ENCODE measurements at regions not wholly inside any gene's neighbourhood (a gene's known extent, or its start where the extent isn't known, plus 50 kb on each side); places are given as distances from the start of the nearest gene placed in this dataset.

DNA sequence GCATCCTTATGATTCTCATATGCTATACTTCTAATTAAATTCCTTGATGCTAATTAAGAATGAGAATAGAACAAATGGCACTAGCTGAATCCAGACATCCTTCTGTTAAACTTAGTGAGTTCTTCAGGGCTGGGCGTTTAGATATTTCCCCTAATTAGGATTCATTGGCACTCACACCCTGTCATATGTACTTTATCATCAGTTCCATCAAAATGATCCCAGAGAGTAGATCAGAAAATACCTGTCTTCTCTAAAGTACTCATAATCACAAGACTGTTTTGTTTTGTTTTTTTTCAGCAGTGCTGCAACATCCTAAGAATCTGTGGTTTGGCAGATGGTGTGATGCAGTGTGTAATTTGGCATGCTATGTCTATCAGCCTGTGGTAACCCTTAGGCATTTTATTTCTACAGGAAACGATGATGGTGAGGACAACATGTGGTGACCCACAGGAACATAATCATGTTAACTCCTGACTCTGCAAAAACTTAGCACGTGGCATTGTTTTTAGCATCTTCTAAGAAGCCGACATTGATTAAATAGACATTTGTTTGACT, 2528.4 kb downstream of the ARAP2 start:
- Histone ChIP-seq H3K36me3 (ENCODE audit: control insufficient read depth, insufficient read depth, low read length) (no peaks in the 10 kb centered on the region), H3K27ac (ENCODE audit: low read length) (no peak overlapping the region), H3K4me3 (ENCODE audit: low read depth in 2 of 2, low read length in 2 of 2) (no peak overlapping the region), H3K9me3 (ENCODE audit: control insufficient read depth, insufficient read depth, low read depth, low read length) (no peaks in the 10 kb centered on the region), H3K4me1 (ENCODE audit: control insufficient read depth, insufficient read depth, low read length) (no peaks in the 10 kb centered on the region), H3K27me3 (ENCODE audit: control insufficient read depth, insufficient read depth, low read length) (no peaks in the 10 kb centered on the region)
- no peak for ATAC-seq
- no peak for TF ChIP-seq SIN3A (IDR thresholded peaks at IDR 0.05; ENCODE audit: borderline replicate concordance, insufficient read depth, low read depth, low read length)
- no peak for TF ChIP-seq CTCF (IDR thresholded peaks at IDR 0.05)
- no peak for TF ChIP-seq REST (IDR thresholded peaks at IDR 0.05; ENCODE audit: insufficient read depth in 1 of 2, low read depth in 2 of 2, low read length in 1 of 2)
- no peak for TF ChIP-seq POLR2AphosphoS5 (IDR thresholded peaks at IDR 0.05; ENCODE audit: low read depth, low read length)
- no peak for TF ChIP-seq TCF7L2 (IDR thresholded peaks at IDR 0.05; ENCODE audit: low read depth, low read length)
- ChIA-PET POLR2A (no interaction called here), CTCF (no interaction called here)
- in situ Hi-C loops (cut with HindIII; ENCODE audit: low pct_unique_long_range_greater_than_20kb, low sequenced_read_pairs), result no loop called here
- no peak for DNase-seq (ENCODE audit: low read depth, low spot score)
- no TSS peak for BruUV-seq (replicated peaks)
- intact Hi-C loops (cut with micrococcal nuclease; ENCODE audit: unreplicated experiment), result no loop called here

DNA sequence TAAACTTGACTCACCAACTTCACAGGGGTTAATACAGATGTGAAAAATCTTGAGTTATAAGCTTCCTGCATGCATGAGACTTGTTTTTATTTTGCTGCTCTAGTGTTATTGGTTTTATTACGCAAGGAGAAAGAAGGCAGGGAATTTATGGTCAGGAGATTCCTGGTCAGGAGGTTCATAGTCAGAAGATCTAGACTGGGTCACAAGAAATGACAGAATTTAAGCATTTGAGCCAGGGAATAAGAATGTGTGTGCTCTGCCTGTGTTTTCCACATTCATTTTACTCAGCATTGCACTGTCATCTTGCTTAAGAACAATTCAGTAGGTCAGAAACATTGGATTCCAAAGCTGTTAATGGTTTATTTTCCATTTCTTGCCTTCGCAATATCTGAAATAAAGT, 2522.1 kb downstream of the ARAP2 start:
- Histone ChIP-seq H3K4me3 (ENCODE audit: low read depth in 2 of 2, low read length in 2 of 2) (no peak overlapping the region), H3K27me3 (ENCODE audit: control insufficient read depth, insufficient read depth, low read length) (no peaks in the 10 kb centered on the region), H3K4me1 (ENCODE audit: control insufficient read depth, insufficient read depth, low read length) (no peaks in the 10 kb centered on the region), H3K9me3 (ENCODE audit: control insufficient read depth, insufficient read depth, low read depth, low read length) (no peaks in the 10 kb centered on the region), H3K27ac (ENCODE audit: low read length) (no peak overlapping the region), H3K36me3 (ENCODE audit: control insufficient read depth, insufficient read depth, low read length) (no peaks in the 10 kb centered on the region)
- DNase-seq (ENCODE audit: low read depth, low spot score) (no peak), ATAC-seq (no peak)
- in situ Hi-C loops (cut with HindIII; ENCODE audit: low pct_unique_long_range_greater_than_20kb, low sequenced_read_pairs), result no loop called here
- no TSS peak for BruUV-seq (replicated peaks)
- POLR2A ChIA-PET, result no interaction called here
- intact Hi-C loops (cut with micrococcal nuclease; ENCODE audit: unreplicated experiment), result no loop called here
- TF ChIP-seq CTCF (IDR thresholded peaks at IDR 0.05) (no peak), REST (IDR thresholded peaks at IDR 0.05; ENCODE audit: insufficient read depth in 1 of 2, low read depth in 2 of 2, low read length in 1 of 2) (no peak), TCF7L2 (IDR thresholded peaks at IDR 0.05; ENCODE audit: low read depth, low read length) (no peak), POLR2AphosphoS5 (IDR thresholded peaks at IDR 0.05; ENCODE audit: low read depth, low read length) (no peak), SIN3A (IDR thresholded peaks at IDR 0.05; ENCODE audit: borderline replicate concordance, insufficient read depth, low read depth, low read length) (no peak)
- CTCF ChIA-PET, result no interaction called here

All from Panc1 (cell line).